Ishikawa (cell line): ENCODE measurements at regions not wholly inside any gene's neighbourhood (a gene's known extent, or its start where the extent isn't known, plus 50 kb on each side); places are given as distances from the start of the nearest gene placed in this dataset.

Experiments
- CEBPB ChIP-seq: IDR thresholded peaks from 2 replicates; pipeline ENCODE4 v1.6.1; 2012
- CREB1 ChIP-seq: IDR thresholded peaks from 2 replicates; pipeline ENCODE4 v1.6.1; 2012; ENCODE audit warnings: low read depth
- EGR1 ChIP-seq: IDR thresholded peaks from 2 replicates; pipeline ENCODE4 v1.6.1; 2012
- EP300 ChIP-seq: IDR thresholded peaks from 2 replicates; pipeline ENCODE4 v1.6.1; 2012; ENCODE audit warnings: borderline replicate concordance
- FOXM1 ChIP-seq: IDR thresholded peaks from 2 replicates; pipeline ENCODE4 v1.6.1; 2012; ENCODE audit warnings: low read depth, borderline replicate concordance
- NFIC ChIP-seq: IDR thresholded peaks from 2 replicates; pipeline ENCODE4 v1.6.1; 2012
- RAD21 ChIP-seq: IDR thresholded peaks from 2 replicates; pipeline ENCODE4 v1.6.1; 2012; ENCODE audit warnings: low read depth
- TAF1 ChIP-seq: IDR thresholded peaks from 2 replicates; pipeline ENCODE4 v1.6.1; 2012; ENCODE audit warnings: low read depth, mild to moderate bottlenecking
- TCF12 ChIP-seq: IDR thresholded peaks from 2 replicates; pipeline ENCODE4 v1.6.1; 2012; ENCODE audit warnings: low read depth
- TEAD4 ChIP-seq: IDR thresholded peaks from 2 replicates; pipeline ENCODE4 v1.6.1; 2012
- YY1 ChIP-seq: IDR thresholded peaks from 2 replicates; pipeline ENCODE4 v1.6.1; 2012; ENCODE audit warnings: low read depth
- ZBTB7A ChIP-seq: IDR thresholded peaks from 2 replicates; pipeline ENCODE4 v1.6.1; 2012; ENCODE audit warnings: low read depth
- TF ChIP-seq, protein P1 (sequence below): IDR thresholded peaks from 2 replicates; pipeline ENCODE4 v1.6.1; 2012
- TF ChIP-seq, protein P2 (sequence below): IDR thresholded peaks from 2 replicates; pipeline ENCODE4 v1.6.1; 2012
- TF ChIP-seq, protein P3 (sequence below): IDR thresholded peaks from 2 replicates; pipeline ENCODE4 v1.6.1; 2012; ENCODE audit warnings: low read depth, mild to moderate bottlenecking

DNA sequence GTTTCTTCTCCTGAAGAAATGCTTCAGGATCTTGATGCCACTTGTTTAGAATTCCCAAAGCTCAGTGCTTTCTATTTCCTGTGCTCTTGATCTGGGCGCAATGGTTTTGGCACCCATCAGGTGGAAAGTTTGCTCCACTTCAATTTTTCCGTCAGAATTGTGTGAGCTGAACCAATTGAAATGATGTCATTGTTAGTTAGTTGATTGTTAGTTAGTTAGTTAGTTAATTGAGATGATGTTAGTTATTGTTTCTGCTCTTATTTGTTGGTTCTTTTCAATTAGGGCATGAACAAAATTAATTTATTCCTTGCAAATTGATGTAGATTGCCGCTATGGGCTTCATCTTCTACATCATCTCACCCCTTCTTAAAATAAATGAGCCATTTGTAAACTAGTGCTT, 252.6 kb downstream of the BAMBI start:
- TF ChIP-seq, protein P1, sequence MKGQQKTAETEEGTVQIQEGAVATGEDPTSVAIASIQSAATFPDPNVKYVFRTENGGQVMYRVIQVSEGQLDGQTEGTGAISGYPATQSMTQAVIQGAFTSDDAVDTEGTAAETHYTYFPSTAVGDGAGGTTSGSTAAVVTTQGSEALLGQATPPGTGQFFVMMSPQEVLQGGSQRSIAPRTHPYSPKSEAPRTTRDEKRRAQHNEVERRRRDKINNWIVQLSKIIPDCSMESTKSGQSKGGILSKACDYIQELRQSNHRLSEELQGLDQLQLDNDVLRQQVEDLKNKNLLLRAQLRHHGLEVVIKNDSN, result no peak
- TF ChIP-seq NFIC (no peak), RAD21 (no peak), TAF1 (no peak), TEAD4 (no peak), EGR1 (no peak)
- TF ChIP-seq, protein P2, sequence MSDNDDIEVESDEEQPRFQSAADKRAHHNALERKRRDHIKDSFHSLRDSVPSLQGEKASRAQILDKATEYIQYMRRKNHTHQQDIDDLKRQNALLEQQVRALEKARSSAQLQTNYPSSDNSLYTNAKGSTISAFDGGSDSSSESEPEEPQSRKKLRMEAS, result no peak

DNA sequence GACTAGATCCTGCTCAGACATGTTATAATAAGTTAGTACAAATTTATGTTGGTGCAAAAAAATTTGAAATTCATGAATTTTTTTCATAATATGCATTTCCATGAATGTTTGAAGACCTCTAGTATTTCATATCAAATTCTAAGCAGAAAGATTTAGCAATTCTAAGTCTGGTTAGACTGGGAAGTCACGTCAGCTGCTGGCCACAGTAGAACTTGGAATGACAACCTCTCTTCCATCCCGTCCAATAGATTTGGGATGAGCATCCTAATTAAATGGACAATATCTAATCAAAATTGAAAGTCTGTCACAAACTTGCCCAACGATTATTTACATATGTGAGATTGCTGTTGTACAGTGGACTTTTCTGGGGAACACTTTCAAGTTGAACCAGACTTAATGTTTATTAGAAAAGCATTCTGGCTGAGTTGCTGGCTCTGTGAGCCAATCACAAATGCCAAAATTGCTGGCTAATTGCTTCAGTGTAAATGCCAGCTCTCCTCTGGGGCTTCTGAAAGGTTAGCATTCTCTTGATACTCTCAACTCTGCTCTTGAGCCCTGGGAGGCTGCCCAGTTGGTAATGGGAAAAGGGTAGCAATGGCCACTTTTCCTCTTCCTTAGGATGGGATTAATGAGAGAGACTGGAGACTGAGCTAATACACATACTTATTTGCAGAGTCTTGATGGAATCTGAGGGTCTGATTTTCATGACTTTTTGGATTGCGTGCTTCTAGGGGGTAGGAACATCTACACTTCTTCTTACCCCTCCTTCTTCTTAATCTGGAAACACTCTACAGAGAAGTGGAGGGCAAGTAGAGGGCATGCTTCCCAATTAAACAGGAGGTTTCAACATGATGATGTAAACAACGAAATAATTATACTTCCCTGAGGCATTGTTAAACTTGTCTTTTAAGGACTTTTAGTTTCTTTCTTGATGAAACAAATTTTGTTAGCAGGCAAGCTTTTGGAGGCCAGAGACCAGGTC, 253.5 kb downstream of the BAMBI start:
- no peak for TF ChIP-seq TAF1
- no peak for TF ChIP-seq CEBPB
- TF ChIP-seq, protein P2, result no peak

DNA sequence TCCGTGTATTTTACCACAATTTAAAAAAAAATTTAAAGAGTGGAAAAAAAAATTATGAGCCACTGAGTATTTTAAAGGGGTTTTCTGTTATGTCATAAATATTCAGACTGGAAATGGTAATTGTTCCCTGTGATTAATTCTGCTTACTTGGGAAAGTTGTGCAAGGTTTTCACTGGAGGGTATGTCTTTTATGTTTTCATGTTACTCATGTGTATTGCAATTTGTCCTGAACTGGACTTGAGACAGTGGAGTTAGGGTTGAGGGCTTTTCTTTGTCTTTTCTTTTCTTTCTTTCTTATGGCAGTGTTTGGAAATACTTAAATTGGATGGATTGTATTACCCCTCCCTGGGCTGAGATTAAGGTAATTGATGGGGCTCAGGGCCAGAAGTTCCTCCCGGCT, 257.7 kb downstream of the BAMBI start:
- TF ChIP-seq ZBTB7A (no peak), CREB1 (no peak), RAD21 (no peak), TCF12 (no peak)
- TF ChIP-seq, protein P3, sequence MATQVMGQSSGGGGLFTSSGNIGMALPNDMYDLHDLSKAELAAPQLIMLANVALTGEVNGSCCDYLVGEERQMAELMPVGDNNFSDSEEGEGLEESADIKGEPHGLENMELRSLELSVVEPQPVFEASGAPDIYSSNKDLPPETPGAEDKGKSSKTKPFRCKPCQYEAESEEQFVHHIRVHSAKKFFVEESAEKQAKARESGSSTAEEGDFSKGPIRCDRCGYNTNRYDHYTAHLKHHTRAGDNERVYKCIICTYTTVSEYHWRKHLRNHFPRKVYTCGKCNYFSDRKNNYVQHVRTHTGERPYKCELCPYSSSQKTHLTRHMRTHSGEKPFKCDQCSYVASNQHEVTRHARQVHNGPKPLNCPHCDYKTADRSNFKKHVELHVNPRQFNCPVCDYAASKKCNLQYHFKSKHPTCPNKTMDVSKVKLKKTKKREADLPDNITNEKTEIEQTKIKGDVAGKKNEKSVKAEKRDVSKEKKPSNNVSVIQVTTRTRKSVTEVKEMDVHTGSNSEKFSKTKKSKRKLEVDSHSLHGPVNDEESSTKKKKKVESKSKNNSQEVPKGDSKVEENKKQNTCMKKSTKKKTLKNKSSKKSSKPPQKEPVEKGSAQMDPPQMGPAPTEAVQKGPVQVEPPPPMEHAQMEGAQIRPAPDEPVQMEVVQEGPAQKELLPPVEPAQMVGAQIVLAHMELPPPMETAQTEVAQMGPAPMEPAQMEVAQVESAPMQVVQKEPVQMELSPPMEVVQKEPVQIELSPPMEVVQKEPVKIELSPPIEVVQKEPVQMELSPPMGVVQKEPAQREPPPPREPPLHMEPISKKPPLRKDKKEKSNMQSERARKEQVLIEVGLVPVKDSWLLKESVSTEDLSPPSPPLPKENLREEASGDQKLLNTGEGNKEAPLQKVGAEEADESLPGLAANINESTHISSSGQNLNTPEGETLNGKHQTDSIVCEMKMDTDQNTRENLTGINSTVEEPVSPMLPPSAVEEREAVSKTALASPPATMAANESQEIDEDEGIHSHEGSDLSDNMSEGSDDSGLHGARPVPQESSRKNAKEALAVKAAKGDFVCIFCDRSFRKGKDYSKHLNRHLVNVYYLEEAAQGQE, result no peak

DNA sequence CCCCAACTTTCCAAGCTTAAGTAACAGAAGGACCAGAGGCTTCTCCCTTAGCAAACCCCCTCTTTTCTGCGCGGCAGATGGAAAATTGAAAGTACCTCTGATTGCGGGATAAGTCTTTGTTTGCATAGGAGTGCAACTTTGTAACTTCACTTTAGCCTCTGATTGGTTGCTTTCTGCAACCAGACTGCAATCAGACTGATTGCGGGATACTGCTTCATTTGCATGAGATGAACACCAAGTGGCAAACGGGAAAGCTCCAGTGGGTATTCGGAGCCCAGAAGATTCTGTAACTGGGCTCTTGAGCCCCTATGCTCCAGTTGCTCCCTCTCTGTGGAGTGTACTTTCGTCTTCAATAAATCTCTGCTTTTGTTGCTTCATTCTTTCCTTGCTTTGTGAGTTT, 260.6 kb downstream of the BAMBI start:
- TF ChIP-seq NFIC, result no peak
- no peak for TF ChIP-seq FOXM1
- TF ChIP-seq CEBPB, result no peak
- no peak for TF ChIP-seq EGR1
- no peak for TF ChIP-seq CREB1
- TF ChIP-seq YY1, result no peak
- TF ChIP-seq, protein P2, result no peak
- no peak for TF ChIP-seq TEAD4
- TF ChIP-seq RAD21, result no peak
- no peak for TF ChIP-seq EP300
- TF ChIP-seq, protein P1, result no peak
- no peak for TF ChIP-seq TCF12
- TF ChIP-seq, protein P3, result no peak
- no peak for TF ChIP-seq ZBTB7A
- TF ChIP-seq TAF1, result no peak

DNA sequence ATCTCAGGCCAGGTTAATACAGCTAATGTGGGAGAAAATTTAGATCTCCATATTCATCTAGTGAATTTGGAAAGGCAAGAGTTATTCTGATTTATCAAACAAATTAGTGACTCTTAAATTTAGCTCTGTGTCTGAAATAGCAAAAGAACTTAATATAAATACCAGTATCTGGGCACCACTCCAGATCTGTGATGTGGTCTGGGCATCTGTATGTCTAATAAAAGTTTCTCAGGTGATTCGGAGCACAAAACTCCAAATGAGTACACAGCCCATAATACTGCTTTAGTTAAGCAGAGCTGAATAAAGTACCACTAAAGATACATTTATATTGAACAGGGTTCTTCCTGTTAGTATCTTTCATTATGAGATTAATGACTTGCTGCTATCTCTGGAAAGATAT, 261.4 kb downstream of the BAMBI start:
- no peak for TF ChIP-seq YY1

DNA sequence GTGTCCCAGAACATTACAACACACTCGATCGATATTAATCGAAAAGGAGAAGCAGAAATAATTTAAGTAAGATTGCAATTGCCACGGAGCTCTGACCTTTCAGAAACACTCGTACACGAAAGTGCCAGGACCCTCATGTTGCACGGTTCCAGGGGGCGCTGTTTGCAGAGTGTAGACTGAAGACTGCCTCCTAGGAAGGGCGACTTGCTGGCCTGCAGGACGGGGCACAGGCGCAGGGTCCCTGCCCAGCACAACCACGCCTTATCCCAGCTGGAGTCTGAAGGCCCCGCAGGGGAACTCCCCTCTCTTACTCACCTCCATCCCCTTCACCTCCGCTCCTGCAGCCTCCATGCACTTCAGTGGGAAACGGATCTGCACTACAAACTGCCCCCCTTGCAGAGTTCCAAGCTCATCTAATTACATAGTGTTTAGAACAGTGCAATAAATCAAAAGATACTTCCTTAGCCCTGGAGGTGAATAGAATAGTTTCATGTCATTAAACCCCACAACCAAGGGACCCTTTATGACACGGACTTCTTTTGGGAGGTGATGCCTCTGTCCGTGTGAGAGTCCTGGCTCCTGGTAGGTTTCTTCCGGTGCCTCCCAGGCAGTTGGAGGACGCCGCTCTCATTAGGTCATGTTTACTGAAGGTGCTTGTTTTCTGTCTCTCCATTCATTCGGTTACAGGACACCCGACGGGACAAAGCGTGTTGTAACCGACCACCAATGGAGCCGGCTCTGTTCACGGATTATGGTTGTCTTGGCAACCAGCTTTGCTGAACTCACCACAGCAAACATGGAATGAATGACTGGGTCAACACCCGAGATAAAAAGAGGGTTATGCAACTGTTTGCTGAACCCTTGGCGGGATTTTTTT, 262.2 kb downstream of the BAMBI start:
- TF ChIP-seq TAF1 (no peak), CREB1 (no peak), TEAD4 (no peak), TCF12 (no peak), EP300 (no peak), YY1 (no peak), CEBPB (no peak), ZBTB7A (no peak)
- TF ChIP-seq, protein P1, result no peak
- TF ChIP-seq, protein P3, result no peak
